ENCODE measurements at regions not wholly inside any gene's neighbourhood (a gene's known extent, or its start where the extent isn't known, plus 50 kb on each side); places are given as distances from the start of the nearest gene placed in this dataset.

GRCh38 chr1:59016390-59016789 lies 232.5 kb upstream of the JUN start:
- TF ChIP-seq ZNF274 (IDR thresholded peaks at IDR 0.05; ENCODE audit: low read depth, low read length) (no peak), YY1 (IDR thresholded peaks at IDR 0.05; ENCODE audit: insufficient read depth, insufficient read length) (no peak), SUZ12 (IDR thresholded peaks at IDR 0.05; ENCODE audit: extremely low read depth, insufficient read depth, insufficient read length) (no peak)
